ENCODE measurements at regions not wholly inside any gene's neighbourhood (a gene's known extent, or its start where the extent isn't known, plus 50 kb on each side); places are given as distances from the start of the nearest gene placed in this dataset.
"Not testable (repeated sequence)": the region's sequence is repeated elsewhere in the genome, so short reads cannot be mapped to it uniquely, and the experiment has no call there.

GRCh38 chr10:131824371-131825149, 76.2 kb upstream of the PPP2R2D start:
- DNase-seq: no peak

GRCh38 chr10:131825150-131825848, 75.5 kb upstream of the PPP2R2D start:
- DNase-seq: no peak

- no peak for DNase-seq
These were observed 74.7 kb upstream of the PPP2R2D start for GRCh38 chr10:131825960-131826650.

- DNase-seq: no peak
These were observed 71.5 kb upstream of the PPP2R2D start for GRCh38 chr10:131829156-131829930.

GRCh38 chr10:131830446-131831130, 70.2 kb upstream of the PPP2R2D start:
- no peak for DNase-seq

GRCh38 chr10:131831561-131831960, 69.2 kb upstream of the PPP2R2D start:
- no peak for DNase-seq

GRCh38 chr10:131832056-131832685, 68.6 kb upstream of the PPP2R2D start:
- DNase-seq: no peak

DNA sequence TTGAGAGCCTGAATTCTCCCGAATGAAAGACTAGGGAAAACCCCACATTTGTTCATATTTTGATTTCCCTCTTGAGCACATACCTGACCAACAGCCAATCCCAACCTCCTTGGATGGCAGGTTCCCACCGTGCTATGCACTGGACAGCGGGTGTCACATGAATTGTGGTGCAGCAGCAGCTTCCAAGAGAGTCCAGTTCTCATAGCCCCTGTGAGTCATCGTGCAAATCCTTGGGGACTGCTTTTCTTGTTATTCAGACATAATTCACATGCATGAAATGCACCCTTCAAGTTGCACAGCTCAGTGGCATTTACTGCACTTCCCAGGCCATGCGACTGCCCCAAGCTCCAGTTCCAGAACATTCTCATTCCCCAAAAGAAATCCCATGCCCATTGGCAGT, 67.8 kb upstream of the PPP2R2D start:
- DNase-seq: no peak

GRCh38 chr10:131833446-131834080, 67.2 kb upstream of the PPP2R2D start:
- no peak for DNase-seq

DNA sequence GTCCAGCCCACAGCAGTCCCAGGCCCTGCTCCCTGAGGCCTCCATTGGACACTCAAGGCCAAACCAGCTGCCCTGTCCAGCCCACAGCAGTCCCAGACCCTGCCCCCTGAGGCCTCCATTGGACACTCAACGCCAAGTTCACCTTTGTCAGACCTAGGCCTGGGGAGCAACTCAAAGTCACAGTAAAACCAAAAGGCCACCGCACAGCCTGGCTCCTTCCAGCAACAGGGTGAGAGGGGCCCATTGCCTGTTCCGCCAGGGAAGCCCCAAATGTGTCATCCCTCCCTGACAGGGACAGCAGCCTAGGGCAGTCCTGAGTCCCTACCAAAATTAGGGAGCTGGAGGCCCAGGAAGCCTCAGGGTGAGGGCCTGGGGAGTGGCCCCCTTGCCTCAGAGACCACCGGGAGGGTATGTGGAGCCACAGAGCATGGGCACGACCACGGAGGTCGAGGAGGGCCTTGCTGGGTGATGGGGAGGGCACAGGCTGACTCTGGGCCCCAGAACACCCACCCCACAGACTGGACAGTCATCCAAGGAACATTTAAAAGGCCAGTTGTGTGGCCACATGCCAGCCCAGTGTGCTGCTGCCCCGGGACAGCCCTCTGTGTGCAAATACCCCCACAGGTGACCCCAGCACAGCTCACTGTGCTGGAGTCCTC, 66.5 kb upstream of the PPP2R2D start:
- DNase-seq: no peak

- no peak for DNase-seq
These were observed 61.7 kb upstream of the PPP2R2D start for GRCh38 chr10:131838966-131839742.

DNA sequence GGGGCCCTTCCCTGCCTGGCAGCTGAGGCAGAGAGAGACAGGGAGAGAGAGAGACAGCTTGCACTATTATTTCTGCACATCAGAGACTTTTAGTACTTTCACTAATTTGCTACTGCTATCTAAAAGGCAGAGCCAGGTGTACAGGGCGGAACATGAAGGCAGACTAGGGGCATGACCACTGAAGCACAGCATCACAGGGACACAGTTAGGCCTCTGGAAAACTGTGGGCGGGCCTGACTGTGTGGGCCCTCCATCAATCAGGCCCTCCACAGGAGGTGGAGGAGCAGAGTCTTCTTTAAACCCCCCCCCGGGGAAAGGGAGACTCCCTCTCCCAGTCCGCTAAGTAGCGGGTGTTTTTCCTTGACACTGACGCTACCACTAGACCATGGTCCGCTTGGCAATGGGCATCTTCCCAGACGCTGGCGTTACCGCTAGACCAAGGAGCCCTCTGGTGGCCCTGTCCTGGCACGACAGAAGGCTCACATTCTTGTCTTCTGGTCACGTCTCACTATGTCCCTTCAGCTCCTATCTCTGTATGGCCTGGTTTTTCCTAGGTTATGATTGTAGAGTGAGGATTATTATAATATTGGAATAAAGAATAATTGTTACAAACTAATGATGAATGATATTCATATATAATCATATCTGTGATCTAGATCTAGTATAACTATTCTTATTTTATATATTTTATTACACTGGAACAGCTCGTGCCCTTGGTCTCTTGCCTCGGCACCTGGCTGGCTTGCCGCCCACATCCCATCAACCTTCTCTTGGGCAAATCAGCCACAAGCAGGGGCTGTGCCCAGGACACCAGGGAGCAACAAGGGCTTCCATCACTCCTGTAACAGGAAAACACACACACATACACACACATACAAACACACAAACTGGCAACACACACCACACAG, 60.7 kb upstream of the PPP2R2D start:
- not testable (repeated sequence) for DNase-seq

DNA sequence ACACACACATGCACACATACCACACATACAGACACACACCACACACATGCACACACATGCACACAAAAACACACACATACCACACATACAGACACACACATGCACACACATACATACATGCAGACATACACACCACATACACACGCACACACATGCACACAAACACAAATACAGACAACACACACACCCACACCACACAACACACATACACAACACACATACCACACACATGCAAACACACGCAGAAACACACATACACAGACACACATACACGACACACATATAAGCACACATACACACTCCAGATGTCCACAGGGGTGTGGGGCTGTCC, 60.1 kb upstream of the PPP2R2D start:
- no peak for DNase-seq

DNA sequence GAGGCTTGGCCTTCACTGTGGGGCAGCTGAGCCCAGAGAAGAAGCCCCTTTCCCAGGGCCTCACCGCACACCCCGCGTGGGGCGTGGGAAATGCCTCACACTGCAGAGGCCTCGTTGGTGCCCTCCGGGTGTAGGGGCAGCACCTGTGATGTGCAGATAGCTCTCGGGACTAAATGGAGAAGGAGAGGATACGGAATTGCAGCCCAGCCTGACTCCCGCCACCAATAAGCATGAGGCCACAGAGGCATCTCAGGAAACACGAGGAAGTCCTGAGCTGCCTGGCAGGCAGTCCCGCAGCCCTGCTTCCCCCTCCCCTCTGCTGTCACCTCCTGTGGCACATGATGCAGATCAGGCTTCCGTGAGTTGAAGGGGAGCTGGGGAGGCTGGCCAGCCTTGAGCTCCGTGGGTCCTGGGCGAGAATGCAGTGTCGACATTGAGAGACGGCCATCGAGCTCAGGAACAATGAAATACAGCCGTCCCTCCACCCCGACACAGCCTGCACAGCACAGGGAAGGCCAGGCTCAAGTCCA, 59.6 kb upstream of the PPP2R2D start:
- DNase-seq: no peak

DNA sequence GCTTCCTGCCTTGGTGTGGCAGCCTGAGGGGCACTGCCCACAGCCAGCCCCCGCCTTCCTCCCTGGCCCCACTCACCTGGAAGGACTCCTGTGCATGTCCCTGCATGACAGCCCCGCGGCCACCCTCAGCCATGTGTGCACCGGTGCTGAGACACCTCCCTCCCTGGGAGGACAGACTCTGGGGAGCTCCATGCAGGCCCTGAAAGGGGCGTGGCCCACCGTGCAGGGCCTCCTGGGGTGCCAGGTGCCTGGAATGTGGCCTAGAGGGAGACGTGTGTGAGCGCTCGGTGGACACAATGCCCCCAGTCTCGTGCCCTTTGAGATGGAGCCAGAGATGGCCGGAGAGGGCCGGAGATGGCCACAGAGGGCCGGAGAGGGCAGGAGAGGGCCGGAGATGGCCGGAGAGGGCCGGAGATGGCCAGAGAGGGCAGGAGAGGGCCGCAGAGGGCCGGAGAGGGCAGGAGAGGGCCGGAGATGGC, 59.1 kb upstream of the PPP2R2D start:
- DNase-seq: no peak

DNA sequence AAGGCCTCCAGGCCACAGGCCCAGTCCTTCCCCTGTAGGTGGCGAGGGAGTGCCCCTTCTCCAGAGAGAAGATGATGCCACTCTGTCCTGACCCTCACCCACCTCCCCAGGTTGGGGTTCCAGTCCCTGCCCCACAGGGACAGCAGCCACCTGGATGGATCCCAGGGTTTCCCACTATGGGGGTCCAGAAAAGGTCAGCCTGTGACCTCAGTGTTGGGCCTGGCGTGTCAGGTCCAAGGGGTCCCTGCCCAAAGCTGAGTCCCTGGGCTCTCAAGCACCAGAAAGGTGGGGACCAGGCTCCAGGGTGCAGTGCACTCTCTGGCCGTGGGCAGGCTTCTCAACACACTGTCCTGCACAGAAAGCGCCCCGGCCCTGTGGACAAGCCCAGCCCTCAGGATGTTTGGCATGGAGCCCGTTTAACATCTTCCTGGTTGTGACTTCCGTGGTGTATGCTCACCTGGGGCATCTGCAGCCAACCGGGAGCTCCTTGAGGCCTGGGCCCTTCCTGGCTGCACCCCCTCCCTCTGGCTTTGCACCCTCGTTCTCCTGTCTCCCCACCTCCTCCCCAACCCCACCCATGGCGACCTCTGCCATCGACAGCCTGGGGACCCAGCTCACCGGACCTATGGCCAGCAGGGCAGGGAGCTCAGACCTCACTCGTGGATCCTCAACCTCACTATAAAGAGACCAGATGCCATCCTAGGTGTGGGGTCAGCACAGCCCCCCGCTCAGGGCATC, 58.3 kb upstream of the PPP2R2D start:
- no peak for DNase-seq

DNA sequence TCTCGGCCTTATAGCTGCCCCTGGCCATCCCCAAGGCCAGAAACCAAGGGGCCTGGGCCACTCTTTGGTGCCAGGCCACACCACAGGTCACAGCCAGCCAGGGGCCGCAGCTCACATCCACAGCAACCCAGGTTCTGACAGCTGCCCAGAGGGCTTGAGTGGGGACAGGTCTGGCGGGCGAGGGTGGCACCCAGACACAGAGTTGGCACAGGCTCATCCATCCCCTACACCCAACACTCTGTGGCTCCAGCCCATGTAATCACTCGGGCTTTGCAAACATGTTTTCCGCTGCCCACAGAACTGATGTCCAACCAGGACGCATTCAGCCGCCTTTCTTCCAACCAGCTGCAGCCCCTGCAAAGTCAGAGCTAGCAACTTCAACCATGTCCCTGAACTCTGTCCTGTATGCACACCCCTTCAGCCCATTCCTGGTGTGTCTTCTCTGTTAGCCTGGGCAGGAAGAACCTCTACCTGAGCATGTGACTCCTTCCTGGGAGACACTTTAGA, 57.7 kb upstream of the PPP2R2D start:
- DNase-seq: no peak

DNA sequence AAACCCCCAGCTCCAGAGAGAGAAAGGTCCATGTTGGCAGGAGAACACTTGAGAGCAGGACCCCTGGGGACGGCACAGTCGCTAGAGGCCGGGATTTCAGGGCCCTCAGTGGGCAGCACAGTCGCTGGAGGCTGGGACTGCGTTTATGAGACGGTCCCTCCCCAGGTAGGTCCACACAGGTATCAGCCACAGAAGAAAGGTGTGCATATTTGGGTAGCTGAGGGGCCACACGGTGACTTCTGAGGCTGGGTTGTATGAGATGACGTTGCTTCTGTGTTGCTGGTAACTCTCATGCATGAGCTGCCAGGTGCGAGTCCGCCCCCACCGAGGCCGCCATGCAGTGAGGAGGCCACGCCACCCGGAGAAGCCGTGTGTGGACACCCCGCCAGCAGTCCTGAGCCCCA, 56.9 kb upstream of the PPP2R2D start:
- DNase-seq: no peak

Data from T1000 (cell line).